HG02610 (cell line): ENCODE measurements at regions not wholly inside any gene's neighbourhood (a gene's known extent, or its start where the extent isn't known, plus 50 kb on each side); places are given as distances from the start of the nearest gene placed in this dataset.
"Not testable (repeated sequence)": the region's sequence is repeated elsewhere in the genome, so short reads cannot be mapped to it uniquely, and the experiment has no call there.

Experiments used
- ATAC-seq: cut with Tn5 transposase; IDR thresholded peaks from one replicate; pipeline ENCODE4 v1.9.1; 2021; ENCODE audit warnings: mild to moderate bottlenecking, moderate library complexity; ENCODE audit not compliant: unreplicated experiment

DNA sequence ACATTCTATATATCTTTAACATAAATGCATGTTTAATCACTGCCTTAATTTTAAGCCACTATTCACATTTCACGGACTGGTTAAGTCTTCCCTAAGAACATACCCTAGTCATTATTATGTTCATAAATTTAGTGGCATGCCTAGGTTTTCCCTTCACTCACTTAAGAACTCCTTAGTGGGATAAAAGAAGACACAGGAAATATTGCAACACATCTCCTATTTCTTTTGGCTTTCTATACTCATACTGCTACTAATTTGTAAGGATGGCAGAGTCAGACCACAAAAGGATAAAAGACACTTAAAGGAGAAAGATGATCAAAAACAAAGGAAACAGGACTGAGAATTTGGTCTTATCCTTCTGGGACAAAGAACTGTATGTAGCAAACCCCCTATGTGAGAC, 951.4 kb downstream of the SORCS3 start:
- no peak for ATAC-seq

DNA sequence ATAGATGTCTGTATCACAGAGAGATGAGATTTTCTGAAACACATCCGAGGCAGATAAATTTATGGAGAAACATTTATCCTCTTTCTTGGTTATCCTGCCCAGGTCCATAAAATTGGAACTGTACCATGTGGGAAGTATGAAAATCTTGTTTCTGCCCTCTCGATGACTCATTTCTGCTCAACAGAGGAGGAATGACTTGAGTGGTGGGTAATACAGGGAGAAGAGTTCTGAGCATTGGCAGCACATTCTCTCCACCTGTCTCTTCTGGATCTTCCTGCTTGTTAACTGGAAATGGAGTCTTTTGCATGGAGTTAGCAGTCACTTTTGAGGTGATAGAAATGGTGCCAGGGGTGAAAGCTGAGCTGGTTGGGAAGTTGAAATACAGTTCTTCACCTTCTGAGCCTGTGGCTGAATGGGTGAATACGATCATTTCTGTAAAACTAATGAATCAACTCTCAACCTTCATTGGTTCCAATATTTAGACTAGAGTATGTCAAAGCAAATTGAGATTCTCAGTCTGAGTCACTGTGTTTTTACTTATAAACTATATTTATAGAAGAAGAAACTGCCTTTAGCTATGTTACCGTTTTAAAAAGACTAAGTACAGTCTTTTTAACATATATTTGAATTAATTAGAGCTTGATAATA, 945.5 kb downstream of the SORCS3 start:
- peak; percentile 58 for ATAC-seq

- ATAC-seq = no peak
These were observed 944.7 kb downstream of the SORCS3 start for GRCh38 chr10:105585753-105586152.

- no peak for ATAC-seq
These were observed 944.1 kb downstream of the SORCS3 start for GRCh38 chr10:105585171-105585570.

- ATAC-seq = no peak
These were observed 938.0 kb downstream of the SORCS3 start for GRCh38 chr10:105579112-105579511.

- no peak for ATAC-seq
These were observed 936.9 kb downstream of the SORCS3 start for GRCh38 chr10:105577865-105578607.

GRCh38 chr10:105559333-105560097, 918.4 kb downstream of the SORCS3 start:
- ATAC-seq = no peak

DNA sequence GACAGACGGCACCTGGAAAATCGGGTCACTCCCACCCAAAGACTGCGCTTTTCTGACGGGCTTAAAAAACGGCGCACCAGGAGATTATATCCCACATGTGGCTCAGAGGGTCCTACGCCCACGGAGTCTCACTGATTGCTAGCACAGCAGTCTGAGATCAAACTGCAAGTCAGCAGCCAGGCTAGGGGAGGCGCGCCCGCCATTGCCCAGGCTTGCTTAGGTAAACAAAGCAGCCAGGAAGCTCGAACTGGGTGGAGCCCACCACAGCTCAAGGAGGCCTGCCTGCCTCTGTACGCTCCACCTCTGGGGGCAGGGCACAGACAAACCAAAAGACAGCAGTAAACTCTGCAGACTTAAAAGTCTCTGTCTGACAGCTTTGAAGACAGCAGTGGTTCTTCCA, 909.4 kb downstream of the SORCS3 start:
- ATAC-seq = not testable (repeated sequence)

GRCh38 chr10:105549731-105550130, 908.6 kb downstream of the SORCS3 start:
- no peak for ATAC-seq

- no peak for ATAC-seq
These were observed 904.0 kb downstream of the SORCS3 start for GRCh38 chr10:105545101-105545500.

- ATAC-seq = no peak
These were observed 899.3 kb downstream of the SORCS3 start for GRCh38 chr10:105540381-105540780.

DNA sequence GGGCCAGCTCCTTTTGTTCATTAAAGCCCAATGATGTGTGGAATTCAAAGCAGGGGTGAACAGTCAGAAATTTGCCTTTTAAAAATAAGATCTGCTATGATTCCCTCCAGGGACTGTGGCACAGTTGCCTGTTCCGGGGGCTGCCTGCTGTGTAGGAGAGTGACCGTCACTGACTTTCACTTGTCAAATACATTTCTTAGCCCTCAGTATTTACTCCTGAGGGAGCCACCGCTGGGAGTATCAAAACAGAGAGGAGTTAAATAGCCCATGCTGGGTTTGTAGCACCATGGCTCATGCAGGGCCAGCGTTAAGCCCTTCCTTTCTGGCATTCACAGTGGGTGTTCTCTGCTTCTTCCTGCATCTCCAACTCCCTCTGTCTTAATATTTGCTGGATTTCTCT, 897.8 kb downstream of the SORCS3 start:
- ATAC-seq = no peak

DNA sequence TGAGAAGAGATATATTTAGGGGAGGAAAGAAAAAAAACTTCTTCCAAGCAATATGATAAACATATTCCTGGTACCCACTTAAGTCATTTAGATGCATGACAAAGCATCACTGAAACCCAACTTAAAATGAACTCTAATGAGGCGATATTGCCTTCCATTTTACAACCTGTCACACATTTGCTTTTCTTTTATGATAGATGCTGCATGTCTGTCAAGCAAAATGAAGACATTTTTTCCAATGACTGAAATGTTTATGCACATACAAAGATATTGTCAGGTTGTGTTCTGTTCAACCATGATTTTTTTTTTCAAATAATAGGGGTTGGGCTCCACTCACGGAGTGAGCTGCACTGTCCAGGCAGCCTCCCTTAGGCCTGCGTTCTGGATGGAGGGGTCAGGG, 894.4 kb downstream of the SORCS3 start:
- ATAC-seq = no peak

- no peak for ATAC-seq
These were observed 893.0 kb downstream of the SORCS3 start for GRCh38 chr10:105534086-105534485.

DNA sequence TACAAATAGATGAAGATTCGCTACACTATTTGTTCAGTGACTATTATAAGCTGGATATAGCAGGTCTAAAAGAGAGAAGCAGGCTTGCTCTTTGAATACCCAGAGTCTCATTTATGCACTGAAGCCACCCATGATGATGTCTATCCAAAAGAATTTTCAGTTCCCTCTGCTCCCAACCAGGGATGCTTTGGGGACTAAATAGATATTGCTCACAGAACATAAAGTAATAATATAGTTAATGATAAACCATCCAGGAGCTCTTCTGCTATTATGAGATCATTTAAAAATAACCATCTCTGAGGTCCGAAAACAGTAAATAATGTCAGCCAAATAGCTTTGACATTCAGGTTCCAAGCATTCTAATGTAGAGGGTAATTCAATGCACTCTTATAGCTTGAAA, 875.4 kb downstream of the SORCS3 start:
- ATAC-seq = no peak

- ATAC-seq = no peak
These were observed 873.0 kb downstream of the SORCS3 start for GRCh38 chr10:105514106-105514505.

GRCh38 chr10:105509517-105509916, 868.4 kb downstream of the SORCS3 start:
- no peak for ATAC-seq

- ATAC-seq = no peak
These were observed 865.2 kb downstream of the SORCS3 start for GRCh38 chr10:105506262-105506661.

GRCh38 chr10:105503714-105504113, 862.6 kb downstream of the SORCS3 start:
- ATAC-seq = no peak

DNA sequence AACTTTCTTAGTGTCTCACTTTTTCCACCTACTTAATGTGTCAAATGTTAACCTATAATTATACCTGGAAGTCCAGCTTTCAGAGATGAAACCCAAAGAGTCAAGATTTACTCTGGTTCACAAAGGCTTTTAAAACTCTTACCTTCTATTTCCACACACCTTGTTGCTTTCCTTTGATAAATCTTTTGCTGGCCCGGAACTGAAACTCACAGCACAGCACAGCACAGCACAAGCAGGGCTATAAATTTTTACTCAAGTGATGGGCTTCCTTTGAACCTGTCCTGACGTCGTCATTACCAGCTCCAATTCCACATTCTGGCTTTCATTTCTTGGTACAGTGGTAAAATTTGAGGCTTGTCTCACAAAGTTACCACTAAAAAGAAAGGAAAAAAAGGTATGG, 861.0 kb downstream of the SORCS3 start:
- no peak for ATAC-seq

DNA sequence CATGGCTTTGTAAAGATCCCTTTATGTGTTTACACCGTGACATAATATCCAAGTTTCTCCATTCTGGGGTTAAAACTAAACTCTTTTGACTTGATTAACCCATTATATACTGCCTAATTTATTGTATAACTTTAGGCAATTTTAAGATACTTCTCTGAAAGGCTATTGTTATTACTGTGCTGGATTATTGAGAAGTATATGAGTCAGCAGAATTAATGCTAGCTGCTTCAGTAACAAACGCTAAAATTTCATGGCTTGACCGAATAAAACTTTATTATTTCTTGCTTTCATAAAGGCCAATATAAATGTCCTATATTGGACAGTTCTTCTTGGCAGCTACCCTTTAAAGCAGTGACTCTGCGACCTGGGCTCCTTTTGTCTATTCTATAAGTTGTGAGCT, 853.9 kb downstream of the SORCS3 start:
- no peak for ATAC-seq

- no peak for ATAC-seq
These were observed 853.2 kb downstream of the SORCS3 start for GRCh38 chr10:105494303-105494702.
